B cell (primary cell): ENCODE measurements at regions not wholly inside any gene's neighbourhood (a gene's known extent, or its start where the extent isn't known, plus 50 kb on each side); places are given as distances from the start of the nearest gene placed in this dataset.

Source experiments
- ATAC-seq: fragments of 200-7000 bp; cut with Tn5 transposase; one replicate; pipeline ENCODE4 v1.10.0; 2021; ENCODE audit warnings: low read depth, mild to moderate bottlenecking, moderate number of reproducible peaks, moderate library complexity
- CTCF ChIA-PET: fragments of 350-600 bp; sonication (Branson Sonifier 250); formaldehyde crosslinking; loops from one replicate; lab custom pipeline; 2021; ENCODE audit warnings: antibody characterized with exemption, inconsistent platforms; lab: Charles Lee
- POLR2A ChIA-PET: fragments of 350-600 bp; sonication (Branson Sonifier 250); formaldehyde crosslinking; loops from one replicate; lab custom pipeline; 2021; ENCODE audit warnings: antibody characterized with exemption; lab: Charles Lee
- DNase-seq: peaks from one replicate; pipeline ENCODE4 v3.0.0; 2013
- H2AFZ ChIP-seq: 2 replicates; pipeline ENCODE4 v1.6.1; 2012; ENCODE audit warnings: mild to moderate bottlenecking, low read depth, low read length; ENCODE audit not compliant: insufficient read depth, poor library complexity, severe bottlenecking
- H3K27ac ChIP-seq, 2 donors: 1 replicate in 1 of 2; 2 replicates in 1 of 2; pipeline ENCODE4 v1.5.1; 2012 to 2013; ENCODE audit warnings: low read length in 2 of 2, mild to moderate bottlenecking in 2 of 2, moderate library complexity in 1 of 2
- H3K27me3 ChIP-seq, 4 experiments: fragments of 200-600 bp in 1 of 4; sonication (generic) in 1 of 4; replicated peaks in 1 of 4; 1 replicate in 2 of 4; 2 replicates in 2 of 4; pipeline versions ENCODE4 v1.6.1 to v1.7.0; 2013 to 2016; ENCODE audit warnings: low read length in 3 of 4, mild to moderate bottlenecking in 2 of 4, mixed read lengths in 1 of 4, moderate library complexity in 1 of 4; ENCODE audit not compliant: insufficient read depth in 4 of 4, control insufficient read depth in 3 of 4; ENCODE audit errors: control extremely low read depth in 1 of 4
- H3K36me3 ChIP-seq, 2 experiments: replicated peaks in 1 of 2; 1 replicate in 1 of 2; 2 replicates in 1 of 2; pipeline versions ENCODE4 v1.6.1 to v1.7.1; 2013; ENCODE audit warnings: low read length in 1 of 2; ENCODE audit not compliant: insufficient read depth in 2 of 2, control insufficient read depth in 1 of 2; ENCODE audit errors: control extremely low read depth in 1 of 2, extremely low read depth in 1 of 2
- H3K4me1 ChIP-seq, 2 donors: fragments of 200-600 bp in 1 of 2; sonication (generic) in 1 of 2; 1 replicate in 1 of 2; 2 replicates in 1 of 2; pipeline versions ENCODE4 v1.5.1 to v1.6.1; 2013 to 2017; ENCODE audit warnings: low read length in 2 of 2; ENCODE audit not compliant: control insufficient read depth in 2 of 2, insufficient read depth in 2 of 2
- H3K4me2 ChIP-seq: replicated peaks from 2 replicates; pipeline ENCODE3; 2012; ENCODE audit warnings: mild to moderate bottlenecking, low read depth, low read length; ENCODE audit not compliant: poor library complexity, severe bottlenecking
- H3K4me3 ChIP-seq, 5 experiments: fragments of 200-600 bp in 1 of 5; sonication (generic) in 1 of 5; 1 replicate in 3 of 5; 2 replicates in 2 of 5; pipeline versions ENCODE4 v1.5.1 to v1.7.0; 2011 to 2016; ENCODE audit warnings: low read length in 4 of 5, mild to moderate bottlenecking in 4 of 5, low read depth in 2 of 5, control low read depth in 1 of 5, moderate library complexity in 1 of 5; ENCODE audit not compliant: insufficient read depth in 1 of 5; ENCODE audit errors: control extremely low read depth in 1 of 5, extremely low read depth in 1 of 5
- H3K79me2 ChIP-seq: fragments of 200-600 bp; sonication (generic); one replicate; pipeline ENCODE4 v1.6.0; 2016; ENCODE audit warnings: low read length; ENCODE audit not compliant: control insufficient read depth, insufficient read depth
- H3K9ac ChIP-seq: fragments of 200-600 bp; sonication (generic); 2 replicates; pipeline ENCODE4 v1.6.1; 2017; ENCODE audit warnings: mild to moderate bottlenecking, low read length, moderate library complexity
- H3K9me3 ChIP-seq, 3 donors: one replicate each; pipeline versions ENCODE4 v1.6.1 to v1.7.1; 2013; ENCODE audit warnings: low read length in 2 of 3; ENCODE audit not compliant: control insufficient read depth in 2 of 3, insufficient read depth in 1 of 3; ENCODE audit errors: control extremely low read depth in 1 of 3
- H4K20me1 ChIP-seq: 2 replicates; pipeline ENCODE4 v1.6.0; 2012; ENCODE audit warnings: mild to moderate bottlenecking, low read length; ENCODE audit not compliant: insufficient read depth, control insufficient read depth, poor library complexity, severe bottlenecking
- H3K27ac Mint-ChIP-seq: one replicate; pipeline ENCODE4 v1.8.0; 2021; ENCODE audit warnings: mixed read lengths
- H3K27me3 Mint-ChIP-seq: one replicate; pipeline ENCODE4 v1.8.0; 2021; ENCODE audit warnings: mixed read lengths
- H3K4me1 Mint-ChIP-seq: one replicate; pipeline ENCODE4 v1.8.0; 2021; ENCODE audit warnings: mixed read lengths
- H3K4me3 Mint-ChIP-seq: one replicate; pipeline ENCODE4 v1.8.0; 2021; ENCODE audit warnings: mixed read lengths
- H3K9me3 Mint-ChIP-seq: one replicate; pipeline ENCODE4 v1.8.0; 2022; ENCODE audit warnings: mixed read lengths; ENCODE audit not compliant: insufficient read depth
- CTCF ChIP-seq: fragments of 200-600 bp; IDR thresholded peaks from one replicate; pipeline ENCODE4 v1.8.0; 2022; ENCODE audit warnings: antibody characterized with exemption, mild to moderate bottlenecking
- EZH2 ChIP-seq: IDR thresholded peaks from 2 replicates; pipeline ENCODE4 v1.6.1; 2012; ENCODE audit warnings: borderline replicate concordance, low read depth, mild to moderate bottlenecking, moderate library complexity, low read length; ENCODE audit not compliant: insufficient read depth, poor library complexity, severe bottlenecking
- WGBS: methylation state at CpG from one replicate; pipeline ENCODE4 v1.1.5; 2013; ENCODE audit warnings: missing lambda C conversion rate; ENCODE audit not compliant: insufficient coverage; 5-methylcytosine and 5-hydroxymethylcytosine counted together
- intact Hi-C: fragments of 100-400 bp; cut with micrococcal nuclease; formaldehyde crosslinking; loops from one replicate; pipeline ENCODE4 v1.10.0; 2022

- Histone ChIP-seq H3K9me3 (no peaks in the 10 kb centered on the region), H3K9ac (no peak overlapping the region), H4K20me1 (no peaks in the 10 kb centered on the region), H3K4me2 (no peak overlapping the region), H3K79me2 (no peaks in the 10 kb centered on the region), H3K4me3 (no peak overlapping the region), H2AFZ (no peak overlapping the region), H3K4me1 (no peaks in the 10 kb centered on the region), H3K27me3 (no peaks in the 10 kb centered on the region), H3K27ac (no peak overlapping the region), H3K36me3 (no peaks in the 10 kb centered on the region)
- no peak overlapping the region for H3K4me3 Mint-ChIP-seq
- POLR2A ChIA-PET, result no interaction called here
- CTCF ChIA-PET, result no interaction called here
- TF ChIP-seq EZH2 (no peak), CTCF (no peak)
- no peaks in the 10 kb centered on the region for H3K4me1 Mint-ChIP-seq
- DNase-seq (no peak), ATAC-seq (no peak)
- H3K9me3 Mint-ChIP-seq, result peaks cover 3% of the 10 kb centered on the region
- intact Hi-C loops, result no loop called here
- H3K27ac Mint-ChIP-seq, result no peak overlapping the region
- no peaks in the 10 kb centered on the region for H3K27me3 Mint-ChIP-seq
Observed at GRCh38 chr18:27363872-27364271, 178.8 kb upstream of the CHST9 start.

- no peak overlapping the region for H3K4me2 ChIP-seq
Observed at GRCh38 chr18:27361477-27361876, 176.4 kb upstream of the CHST9 start.

More at GRCh38 chr18:27361477-27361876, 176.4 kb upstream of the CHST9 start:
- no peak overlapping the region for H3K4me3 Mint-ChIP-seq
- intact Hi-C loops, result no loop called here
- Histone ChIP-seq H3K36me3 (no peaks in the 10 kb centered on the region), H3K27ac (no peak overlapping the region), H3K4me1 (no peaks in the 10 kb centered on the region), H4K20me1 (no peaks in the 10 kb centered on the region), H3K79me2 (no peaks in the 10 kb centered on the region), H2AFZ (no peak overlapping the region), H3K9ac (no peak overlapping the region), H3K4me3 (no peak overlapping the region), H3K9me3 (no peaks in the 10 kb centered on the region), H3K27me3 (no peaks in the 10 kb centered on the region)
- no peak overlapping the region for H3K27ac Mint-ChIP-seq
- no peak for DNase-seq
- ChIA-PET CTCF (no interaction called here), POLR2A (no interaction called here)
- H3K27me3 Mint-ChIP-seq, result no peaks in the 10 kb centered on the region
- H3K4me1 Mint-ChIP-seq, result no peaks in the 10 kb centered on the region
- peaks cover 3% of the 10 kb centered on the region for H3K9me3 Mint-ChIP-seq
- ATAC-seq, result no peak
- TF ChIP-seq CTCF (no peak), EZH2 (no peak)
- WGBS, result no CpG with 5 or more reads among the region's 2 CpGs
